VCaP (cell line): ENCODE measurements at regions not wholly inside any gene's neighbourhood (a gene's known extent, or its start where the extent isn't known, plus 50 kb on each side); places are given as distances from the start of the nearest gene placed in this dataset.

Experiments
- H3K27ac ChIP-seq: fragments of 450-650 bp; 2 replicates; pipeline ENCODE4 v1.5.1; 2017
- CTCF ChIP-seq: fragments of 450-650 bp; conservative IDR thresholded peaks from 2 replicates; pipeline ENCODE4 v1.5.1; 2017; ENCODE audit warnings: mild to moderate bottlenecking, moderate library complexity

DNA sequence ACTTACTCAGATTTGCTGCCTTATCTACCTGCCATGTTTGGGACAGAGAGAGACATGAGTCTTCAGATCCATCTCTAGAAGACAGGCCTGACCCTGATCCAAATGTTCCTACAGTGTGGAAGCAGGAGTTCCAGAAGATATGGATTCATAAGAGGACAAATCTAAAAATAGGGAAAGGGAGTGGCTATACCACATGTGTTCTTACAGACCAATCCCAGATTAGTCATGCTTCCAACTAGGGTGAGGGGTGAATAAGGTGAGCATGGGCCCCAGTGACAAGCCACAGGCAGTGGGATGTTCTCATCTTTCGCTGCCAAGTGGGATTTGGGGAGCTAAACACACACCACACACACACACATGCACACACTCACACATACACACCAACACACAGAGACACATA lies 670.7 kb upstream of the CITED2 start:
- no peak overlapping the region for H3K27ac ChIP-seq
- no peak for TF ChIP-seq CTCF

- H3K27ac ChIP-seq: no peak overlapping the region
- no peak for TF ChIP-seq CTCF
These were observed 670.2 kb upstream of the CITED2 start for GRCh38 chr6:140044626-140045025.

GRCh38 chr6:140043762-140044378 lies 669.4 kb upstream of the CITED2 start:
- TF ChIP-seq CTCF: no peak
- H3K27ac ChIP-seq: no peak overlapping the region

DNA sequence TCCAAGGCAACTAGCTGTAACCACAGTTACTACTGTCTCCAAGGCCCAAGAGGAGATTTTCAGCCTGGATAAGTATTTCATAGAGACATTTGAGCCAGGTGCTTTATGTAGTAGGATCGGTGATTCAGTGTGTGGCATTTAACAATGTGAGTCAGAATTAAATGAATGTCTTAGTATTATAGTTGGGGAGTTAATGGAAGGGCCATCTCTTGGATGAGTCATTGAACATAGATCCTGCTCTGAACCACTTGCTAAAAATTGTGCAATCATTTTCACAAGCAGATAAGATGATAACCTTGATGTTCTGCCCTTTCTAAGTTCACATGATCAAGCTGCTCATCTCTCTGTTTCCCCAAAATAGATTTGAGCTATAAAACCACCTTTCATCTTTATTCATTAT lies 668.9 kb upstream of the CITED2 start:
- TF ChIP-seq CTCF: no peak
- no peak overlapping the region for H3K27ac ChIP-seq

GRCh38 chr6:140041571-140042332 lies 667.3 kb upstream of the CITED2 start:
- no peak for TF ChIP-seq CTCF
- H3K27ac ChIP-seq: no peak overlapping the region

DNA sequence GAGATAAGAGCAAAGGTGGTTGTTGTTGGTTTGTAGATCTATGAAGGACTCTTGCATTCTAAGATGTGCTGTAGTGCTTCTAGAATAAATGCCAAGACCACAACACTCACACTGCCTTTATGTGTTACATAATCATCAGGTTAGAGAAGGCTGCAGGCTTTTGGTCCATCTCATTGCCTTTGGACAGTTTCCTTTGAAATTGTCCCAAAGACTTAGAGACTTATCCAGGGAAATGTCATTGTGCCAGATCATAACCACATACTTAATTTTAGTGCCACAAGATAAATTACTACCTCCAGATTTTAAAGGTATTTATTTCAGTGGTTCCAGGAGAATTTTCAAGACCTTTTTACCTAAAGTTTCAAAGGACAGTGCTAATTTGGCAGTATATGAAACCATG lies 666.6 kb upstream of the CITED2 start:
- H3K27ac ChIP-seq: no peak overlapping the region
- TF ChIP-seq CTCF: no peak

- TF ChIP-seq CTCF: no peak
- H3K27ac ChIP-seq: no peak overlapping the region
These were observed 665.9 kb upstream of the CITED2 start for GRCh38 chr6:140040396-140040795.
